ENCODE measurements at regions not wholly inside any gene's neighbourhood (a gene's known extent, or its start where the extent isn't known, plus 50 kb on each side); places are given as distances from the start of the nearest gene placed in this dataset.
"Not testable (repeated sequence)": the region's sequence is repeated elsewhere in the genome, so short reads cannot be mapped to it uniquely, and the experiment has no call there.

DNA sequence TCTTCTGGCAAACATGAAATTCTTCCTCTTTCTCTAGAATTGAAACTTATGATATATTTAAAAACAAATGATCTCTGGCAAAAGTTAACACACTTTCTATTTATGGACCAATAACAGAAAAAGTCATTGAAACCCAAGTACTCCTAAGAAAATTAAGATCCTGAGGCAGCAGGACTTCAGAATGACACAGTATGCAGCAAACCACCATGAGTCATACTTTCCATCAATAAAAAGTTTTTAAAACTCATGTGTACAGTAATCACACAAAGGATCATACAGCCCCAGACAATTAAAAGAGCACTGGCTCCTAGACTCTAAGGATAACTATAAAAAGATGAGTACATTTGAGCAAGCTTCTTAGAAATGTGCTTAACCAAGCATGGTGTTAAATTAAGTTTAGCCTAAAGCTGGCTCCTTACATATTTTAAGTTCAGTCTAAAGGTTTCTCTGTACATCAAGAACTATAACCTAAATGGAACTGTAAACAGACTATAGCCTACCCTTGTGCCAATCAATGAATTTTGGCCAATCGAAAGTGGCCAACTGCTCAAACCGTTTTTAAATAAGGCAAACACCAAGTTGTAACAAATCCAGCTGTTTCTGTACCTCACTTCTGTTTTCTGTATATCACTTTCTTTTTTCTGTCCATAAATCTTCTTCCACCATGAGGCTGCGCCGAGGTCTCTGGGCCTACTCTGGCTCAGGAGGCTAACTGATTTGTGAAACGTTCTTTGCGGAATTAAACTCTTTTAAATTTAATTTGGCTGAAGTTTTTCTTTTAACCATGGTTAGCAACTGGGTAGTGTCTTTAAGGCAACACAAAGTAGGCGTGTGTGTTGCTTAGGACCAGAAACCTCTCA, 232.1 kb upstream of the PIK3R1 start (continued):
- TF ChIP-seq PBX3 (CRISPR knock-in tag; IDR thresholded peaks at IDR 0.05) (no peak), ZSCAN30 (tag by site-specific recombination; IDR thresholded peaks at IDR 0.05) (0 out of 2 replicates have a peak, but pooled peaks have one; percentile 22), ZNF362 (tag by site-specific recombination; IDR thresholded peaks at IDR 0.05) (peak; percentile 61; the same call in 1 of the 2 replicates), ZNF157 (tag by site-specific recombination; IDR thresholded peaks at IDR 0.05) (no peak), SP7 (tag by site-specific recombination; IDR thresholded peaks at IDR 0.05) (peak; percentile 75)

DNA sequence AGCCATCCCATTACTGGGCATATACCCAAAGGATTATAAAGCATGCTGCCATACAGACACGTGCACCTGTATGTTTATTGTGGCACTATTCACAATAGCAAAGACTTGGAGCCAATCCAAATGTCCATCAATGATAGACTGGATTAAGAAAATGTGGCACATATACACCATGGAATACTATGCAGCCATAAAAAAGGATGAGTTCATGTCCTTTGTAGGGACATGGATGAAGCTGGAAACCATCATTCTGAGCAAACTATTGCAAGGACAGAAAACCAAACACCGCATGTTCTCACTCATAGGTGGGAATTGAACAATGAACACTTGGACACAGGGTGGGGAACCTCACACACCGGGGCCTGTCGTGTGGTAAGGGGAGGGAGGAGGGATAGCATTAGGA, 233.4 kb upstream of the PIK3R1 start:
- H3K36me3 ChIP-seq (ENCODE audit: control insufficient read depth in 2 of 2, insufficient read depth in 1 of 2, low read length in 2 of 2); CTCF ChIA-PET; POLR2A ChIA-PET; H3K27ac ChIP-seq (ENCODE audit: extremely low read depth, low read depth, low read length); H3K4me1 ChIP-seq (ENCODE audit: control insufficient read depth, insufficient read depth, low read length); H3K4me3 ChIP-seq (ENCODE audit: low read depth, low read length); H3K9me3 ChIP-seq (ENCODE audit: control insufficient read depth, insufficient read depth, low read depth, low read length): not testable (repeated sequence)
- TF ChIP-seq ZNF146 (tag by site-specific recombination; IDR thresholded peaks at IDR 0.05) (peak; percentile 97), ZNF280D (tag by site-specific recombination; IDR thresholded peaks at IDR 0.05) (0 out of 2 replicates have a peak, but pooled peaks have one; percentile 7)
- TF ChIP-seq, protein P1, sequence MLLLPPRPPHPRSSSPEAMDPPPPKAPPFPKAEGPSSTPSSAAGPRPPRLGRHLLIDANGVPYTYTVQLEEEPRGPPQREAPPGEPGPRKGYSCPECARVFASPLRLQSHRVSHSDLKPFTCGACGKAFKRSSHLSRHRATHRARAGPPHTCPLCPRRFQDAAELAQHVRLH (tag by site-specific recombination; IDR thresholded peaks at IDR 0.05): peak; percentile 86

GRCh38 chr5:67978171-67978570, 237.4 kb upstream of the PIK3R1 start:
- TF ChIP-seq ZNF221 (tag by site-specific recombination; IDR thresholded peaks at IDR 0.05; ENCODE audit: borderline replicate concordance) (no peak), MEIS1 (CRISPR knock-in tag; IDR thresholded peaks at IDR 0.05; ENCODE audit: borderline replicate concordance) (no peak)
- Histone ChIP-seq H3K36me3 (ENCODE audit: control insufficient read depth in 2 of 2, insufficient read depth in 1 of 2, low read length in 2 of 2) (no peaks in the 10 kb centered on the region), H3K9me3 (ENCODE audit: control insufficient read depth, insufficient read depth, low read depth, low read length) (no peaks in the 10 kb centered on the region), H3K4me1 (ENCODE audit: control insufficient read depth, insufficient read depth, low read length) (no peaks in the 10 kb centered on the region), H3K4me3 (ENCODE audit: low read depth, low read length) (no peak overlapping the region), H3K27ac (ENCODE audit: extremely low read depth, low read depth, low read length) (no peak overlapping the region)
- CTCF ChIA-PET: no interaction called here
- POLR2A ChIA-PET: no interaction called here

GRCh38 chr5:67976891-67977601, 238.5 kb upstream of the PIK3R1 start:
- Histone ChIP-seq H3K4me3 (ENCODE audit: low read depth, low read length) (no peak overlapping the region), H3K9me3 (ENCODE audit: control insufficient read depth, insufficient read depth, low read depth, low read length) (no peaks in the 10 kb centered on the region), H3K36me3 (ENCODE audit: control insufficient read depth in 2 of 2, insufficient read depth in 1 of 2, low read length in 2 of 2) (no peaks in the 10 kb centered on the region), H3K27ac (ENCODE audit: extremely low read depth, low read depth, low read length) (no peak overlapping the region), H3K4me1 (ENCODE audit: control insufficient read depth, insufficient read depth, low read length) (no peaks in the 10 kb centered on the region)
- POLR2A ChIA-PET: no interaction called here
- CTCF ChIA-PET: no interaction called here
- TF ChIP-seq HOXC10 (CRISPR knock-in tag; IDR thresholded peaks at IDR 0.05) (no peak), ZNF747 (tag by site-specific recombination; IDR thresholded peaks at IDR 0.05) (no peak), ZNF366 (tag by site-specific recombination; conservative IDR thresholded peaks at IDR 0.05) (no peak), ZSCAN5A (tag by site-specific recombination; IDR thresholded peaks at IDR 0.05) (no peak), ZNF501 (tag by site-specific recombination; IDR thresholded peaks at IDR 0.05) (no peak), MEIS1 (CRISPR knock-in tag; IDR thresholded peaks at IDR 0.05; ENCODE audit: borderline replicate concordance) (no peak)
- TF ChIP-seq, protein P2, sequence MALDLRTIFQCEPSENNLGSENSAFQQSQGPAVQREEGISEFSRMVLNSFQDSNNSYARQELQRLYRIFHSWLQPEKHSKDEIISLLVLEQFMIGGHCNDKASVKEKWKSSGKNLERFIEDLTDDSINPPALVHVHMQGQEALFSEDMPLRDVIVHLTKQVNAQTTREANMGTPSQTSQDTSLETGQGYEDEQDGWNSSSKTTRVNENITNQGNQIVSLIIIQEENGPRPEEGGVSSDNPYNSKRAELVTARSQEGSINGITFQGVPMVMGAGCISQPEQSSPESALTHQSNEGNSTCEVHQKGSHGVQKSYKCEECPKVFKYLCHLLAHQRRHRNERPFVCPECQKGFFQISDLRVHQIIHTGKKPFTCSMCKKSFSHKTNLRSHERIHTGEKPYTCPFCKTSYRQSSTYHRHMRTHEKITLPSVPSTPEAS (tag by site-specific recombination; IDR thresholded peaks at IDR 0.05): no peak
- TF ChIP-seq, protein P3, sequence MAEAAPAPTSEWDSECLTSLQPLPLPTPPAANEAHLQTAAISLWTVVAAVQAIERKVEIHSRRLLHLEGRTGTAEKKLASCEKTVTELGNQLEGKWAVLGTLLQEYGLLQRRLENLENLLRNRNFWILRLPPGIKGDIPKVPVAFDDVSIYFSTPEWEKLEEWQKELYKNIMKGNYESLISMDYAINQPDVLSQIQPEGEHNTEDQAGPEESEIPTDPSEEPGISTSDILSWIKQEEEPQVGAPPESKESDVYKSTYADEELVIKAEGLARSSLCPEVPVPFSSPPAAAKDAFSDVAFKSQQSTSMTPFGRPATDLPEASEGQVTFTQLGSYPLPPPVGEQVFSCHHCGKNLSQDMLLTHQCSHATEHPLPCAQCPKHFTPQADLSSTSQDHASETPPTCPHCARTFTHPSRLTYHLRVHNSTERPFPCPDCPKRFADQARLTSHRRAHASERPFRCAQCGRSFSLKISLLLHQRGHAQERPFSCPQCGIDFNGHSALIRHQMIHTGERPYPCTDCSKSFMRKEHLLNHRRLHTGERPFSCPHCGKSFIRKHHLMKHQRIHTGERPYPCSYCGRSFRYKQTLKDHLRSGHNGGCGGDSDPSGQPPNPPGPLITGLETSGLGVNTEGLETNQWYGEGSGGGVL (tag by site-specific recombination; IDR thresholded peaks at IDR 0.05): no peak

All from HEK293 (cell line).